Left ventricle myocardium inferior (tissue), 1 donor: ENCODE measurements at regions not wholly inside any gene's neighbourhood (a gene's known extent, or its start where the extent isn't known, plus 50 kb on each side); places are given as distances from the start of the nearest gene placed in this dataset.

Source experiments
- DNase-seq: peaks from one replicate; pipeline ENCODE4 v3.0.0-alpha.2; 2020
- H3K27ac ChIP-seq: fragments of 200-600 bp; replicated peaks from 2 replicates; pipeline ENCODE4 v1.8.0; 2021
- H3K27me3 ChIP-seq: fragments of 200-600 bp; 2 replicates; pipeline ENCODE4 v1.8.0; 2021; ENCODE audit warnings: low read depth
- H3K36me3 ChIP-seq: fragments of 200-600 bp; 2 replicates; pipeline ENCODE4 v1.8.0; 2021
- H3K4me1 ChIP-seq: fragments of 200-600 bp; 2 replicates; pipeline ENCODE4 v1.8.0; 2021
- H3K4me3 ChIP-seq: fragments of 200-600 bp; 2 replicates; pipeline ENCODE4 v1.8.0; 2021; ENCODE audit warnings: mild to moderate bottlenecking, moderate library complexity
- H3K9me3 ChIP-seq: fragments of 200-600 bp; replicated peaks from 2 replicates; pipeline ENCODE4 v1.8.0; 2021
- CTCF ChIP-seq: fragments of 200-600 bp; IDR thresholded peaks from 2 replicates; pipeline ENCODE4 v1.8.0; 2021; ENCODE audit warnings: antibody characterized with exemption, mild to moderate bottlenecking, borderline replicate concordance
- intact Hi-C: fragments of 100-400 bp; cut with micrococcal nuclease; formaldehyde crosslinking; loops from one replicate; pipeline ENCODE4 v1.11.0; 2022
- donor health status: DM: no; HTN: yes; CAD: no; lungs with severe emphysema.

- no peak overlapping the region for H3K27ac ChIP-seq
- H3K27me3 ChIP-seq: no peaks in the 10 kb centered on the region
- no peaks in the 10 kb centered on the region for H3K4me1 ChIP-seq
- H3K4me3 ChIP-seq: no peak overlapping the region
- intact Hi-C loops: no loop called here
- no peak for DNase-seq
- no peaks in the 10 kb centered on the region for H3K9me3 ChIP-seq
- no peaks in the 10 kb centered on the region for H3K36me3 ChIP-seq
- no peak for TF ChIP-seq CTCF
These were observed 280.4 kb downstream of the DHX15 start for GRCh38 chr4:24303926-24304325.

- intact Hi-C loops: no loop called here
- H3K4me3 ChIP-seq: no peak overlapping the region
- H3K4me1 ChIP-seq: no peaks in the 10 kb centered on the region
- H3K36me3 ChIP-seq: no peaks in the 10 kb centered on the region
- no peaks in the 10 kb centered on the region for H3K9me3 ChIP-seq
- TF ChIP-seq CTCF: no peak
- H3K27ac ChIP-seq: no peak overlapping the region
- no peak for DNase-seq
- no peaks in the 10 kb centered on the region for H3K27me3 ChIP-seq
These were observed 285.4 kb downstream of the DHX15 start for GRCh38 chr4:24298911-24299310.

GRCh38 chr4:24287096-24287495, 297.3 kb downstream of the DHX15 start:
- DNase-seq: no peak
- Histone ChIP-seq H3K9me3 (no peaks in the 10 kb centered on the region), H3K27ac (no peak overlapping the region), H3K4me3 (no peak overlapping the region), H3K4me1 (peaks cover 5% of the 10 kb centered on the region), H3K27me3 (no peaks in the 10 kb centered on the region), H3K36me3 (no peaks in the 10 kb centered on the region)
- TF ChIP-seq CTCF: no peak
- intact Hi-C loops: no loop called here

GRCh38 chr4:24285759-24286158, 298.6 kb downstream of the DHX15 start:
- Histone ChIP-seq H3K36me3 (no peaks in the 10 kb centered on the region), H3K27me3 (no peaks in the 10 kb centered on the region), H3K4me1 (peaks cover 5% of the 10 kb centered on the region), H3K27ac (no peak overlapping the region), H3K9me3 (no peaks in the 10 kb centered on the region), H3K4me3 (no peak overlapping the region)
- no peak for TF ChIP-seq CTCF
- no peak for DNase-seq
- intact Hi-C loops: no loop called here

- no peak for DNase-seq
- Histone ChIP-seq H3K27ac (no peak overlapping the region), H3K9me3 (no peaks in the 10 kb centered on the region), H3K27me3 (no peaks in the 10 kb centered on the region), H3K4me3 (no peak overlapping the region), H3K36me3 (no peaks in the 10 kb centered on the region), H3K4me1 (peaks cover 5% of the 10 kb centered on the region)
- peak; percentile 33 for TF ChIP-seq CTCF
- intact Hi-C loops: no loop called here
These were observed 301.9 kb downstream of the DHX15 start for GRCh38 chr4:24282446-24282845.

GRCh38 chr4:24279911-24280375, 304.4 kb downstream of the DHX15 start:
- TF ChIP-seq CTCF: no peak
- Histone ChIP-seq H3K27me3 (no peaks in the 10 kb centered on the region), H3K4me1 (peaks cover 5% of the 10 kb centered on the region), H3K4me3 (peak overlapping the region; percentile 10), H3K9me3 (no peaks in the 10 kb centered on the region), H3K27ac (peak overlapping the region; percentile 36), H3K36me3 (no peaks in the 10 kb centered on the region)
- DNase-seq: no peak
- intact Hi-C loops: no loop called here
